Stimulated activated naive CD4-positive, alpha-beta T cell treated with Interleukin-2 at 50 U/mL for 16 hours (primary cell): ENCODE measurements at regions not wholly inside any gene's neighbourhood (a gene's known extent, or its start where the extent isn't known, plus 50 kb on each side); places are given as distances from the start of the nearest gene placed in this dataset.

Experiments used
- DNase-seq: peaks from one replicate; lab custom pipeline; 2025; lab: John Stamatoyannopoulos, UW

- no peak for DNase-seq
Observed at GRCh38 chr3:23146163-23146562, 57.0 kb upstream of the UBE2E2 start.

GRCh38 chr3:23152989-23153388, 50.1 kb upstream of the UBE2E2 start:
- no peak for DNase-seq
